HG03378 (cell line): ENCODE measurements at regions not wholly inside any gene's neighbourhood (a gene's known extent, or its start where the extent isn't known, plus 50 kb on each side); places are given as distances from the start of the nearest gene placed in this dataset.
"Not testable (repeated sequence)": the region's sequence is repeated elsewhere in the genome, so short reads cannot be mapped to it uniquely, and the experiment has no call there.

Source experiments
- ATAC-seq: cut with Tn5 transposase; IDR thresholded peaks from one replicate; pipeline ENCODE4 v1.9.1; 2021; ENCODE audit warnings: mild to moderate bottlenecking, moderate library complexity; ENCODE audit not compliant: unreplicated experiment

DNA sequence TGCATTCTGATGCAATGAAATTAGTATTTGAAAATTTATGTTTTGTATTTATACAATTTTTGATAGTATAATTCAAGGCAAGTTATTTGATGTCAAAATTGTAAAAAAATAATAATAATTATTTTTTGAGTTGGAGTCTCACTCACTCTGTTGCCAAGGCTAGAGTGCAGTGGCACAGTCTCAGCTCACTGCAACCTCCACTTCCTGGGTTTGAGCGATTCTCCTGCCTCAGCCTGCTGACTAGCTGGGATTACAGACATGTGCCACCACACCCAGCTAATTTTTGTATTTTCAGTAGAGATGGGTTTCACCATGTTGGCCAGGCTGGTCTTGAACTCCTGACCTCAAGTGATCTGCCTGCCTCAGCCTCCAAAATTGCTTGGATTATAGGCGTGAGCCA, 342.4 kb upstream of the ARPP21 start:
- not testable (repeated sequence) for ATAC-seq

DNA sequence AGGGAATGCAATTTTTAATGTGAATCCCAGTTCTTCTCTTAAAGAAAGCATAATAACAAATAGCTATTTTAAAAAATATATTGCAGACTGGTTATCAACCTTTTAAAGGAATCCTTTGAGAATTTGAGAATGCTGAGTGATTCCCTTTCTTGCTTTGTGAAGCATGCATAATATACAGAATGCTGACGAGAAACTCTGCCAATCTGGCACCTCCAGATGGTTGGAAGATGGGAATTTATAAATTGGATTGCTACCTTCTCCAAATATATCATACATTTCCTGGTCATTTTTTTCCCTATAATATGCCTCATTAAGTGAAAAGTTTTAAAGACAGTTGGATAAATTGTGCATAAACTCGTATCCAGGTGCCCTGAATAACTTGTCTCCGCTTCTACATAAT, 333.9 kb upstream of the ARPP21 start:
- no peak for ATAC-seq

DNA sequence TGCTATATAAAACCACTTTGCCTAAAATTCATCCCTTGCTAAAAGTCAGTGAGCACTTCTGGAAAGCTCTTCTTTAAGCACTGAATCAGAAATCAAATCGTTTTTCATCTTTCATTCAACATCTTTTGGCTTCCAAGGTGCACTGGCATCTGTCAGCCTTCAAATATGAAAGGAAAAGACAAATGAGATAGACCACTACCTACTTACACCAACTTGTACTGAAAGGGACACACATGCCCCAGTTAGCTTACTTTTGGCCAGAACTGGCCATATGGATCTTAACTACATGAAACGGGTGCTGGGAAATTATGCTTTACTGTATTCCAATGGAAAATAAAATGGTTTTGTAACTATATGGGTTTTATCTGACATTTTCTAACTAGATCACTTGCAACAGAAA, 332.0 kb upstream of the ARPP21 start:
- ATAC-seq: no peak

DNA sequence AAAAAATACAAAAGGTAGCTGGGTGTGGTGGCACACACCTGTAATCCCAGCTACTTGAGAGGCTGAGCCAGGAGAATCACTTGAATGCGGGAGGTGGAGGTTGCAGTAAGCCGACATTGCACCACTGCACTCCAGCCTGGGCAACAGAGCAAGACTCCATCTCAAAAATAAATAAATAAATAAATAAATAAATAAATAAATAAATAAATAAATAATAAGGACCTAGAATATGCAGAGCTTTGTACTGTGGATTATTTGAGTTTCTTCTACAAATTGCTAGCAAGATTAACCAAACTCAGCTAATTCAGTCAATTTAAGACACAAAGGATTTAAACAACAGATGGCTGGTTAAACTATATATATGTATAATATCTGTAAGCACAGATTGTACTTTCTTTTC, 322.5 kb upstream of the ARPP21 start:
- ATAC-seq: not testable (repeated sequence)

DNA sequence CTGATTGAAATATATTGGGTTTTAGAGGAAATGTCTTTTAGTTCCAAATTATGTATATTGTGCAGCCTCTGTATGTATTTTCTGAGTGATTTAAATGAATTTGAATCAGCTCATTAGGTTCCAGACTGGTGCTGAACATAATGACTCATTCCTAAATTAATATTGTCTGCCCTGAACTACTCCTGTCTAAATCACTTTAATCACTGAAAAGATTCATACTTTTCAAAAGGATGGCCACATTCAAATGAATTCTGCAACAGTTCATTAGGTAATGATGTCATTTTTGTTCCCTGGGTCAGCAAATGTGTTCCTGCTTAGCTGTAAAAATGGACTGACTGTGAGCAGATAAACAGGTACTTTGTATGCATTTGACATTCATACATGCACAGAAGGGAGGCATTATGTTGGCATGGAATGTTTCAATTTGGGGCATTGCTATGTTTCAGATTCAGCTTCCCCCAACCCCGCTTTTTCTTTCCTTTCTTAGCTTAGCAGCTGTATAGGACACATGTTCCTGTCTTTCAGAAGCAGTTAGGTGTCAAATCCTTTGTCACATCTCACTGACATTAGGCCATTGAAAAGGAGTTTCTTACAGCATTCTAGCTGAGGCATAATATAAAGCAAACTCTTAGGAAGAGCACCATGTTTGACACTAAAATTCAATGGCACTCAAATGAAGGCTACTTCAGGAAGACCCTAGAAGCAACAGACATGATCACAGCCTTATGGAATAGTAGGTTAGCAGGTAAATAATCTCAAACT, 318.5 kb upstream of the ARPP21 start:
- no peak for ATAC-seq

DNA sequence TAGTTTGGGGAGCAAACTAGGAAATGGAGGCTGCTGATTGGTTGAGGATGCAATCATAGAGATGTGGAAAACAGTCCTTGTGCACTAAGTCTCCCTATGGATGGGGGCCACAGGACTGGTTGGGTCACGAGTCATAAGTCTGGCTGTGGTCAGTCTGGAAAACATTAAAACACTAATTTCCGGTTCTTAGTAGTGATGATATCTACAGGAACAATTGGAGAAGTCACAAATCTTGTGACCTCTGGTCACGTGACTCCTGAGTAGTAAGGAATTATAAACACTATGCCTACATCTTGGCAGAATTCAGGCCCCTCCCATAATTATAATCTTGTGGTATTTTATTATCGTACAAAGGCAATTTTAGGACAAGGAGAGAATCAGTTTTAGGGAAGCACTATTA, 317.3 kb upstream of the ARPP21 start:
- no peak for ATAC-seq

DNA sequence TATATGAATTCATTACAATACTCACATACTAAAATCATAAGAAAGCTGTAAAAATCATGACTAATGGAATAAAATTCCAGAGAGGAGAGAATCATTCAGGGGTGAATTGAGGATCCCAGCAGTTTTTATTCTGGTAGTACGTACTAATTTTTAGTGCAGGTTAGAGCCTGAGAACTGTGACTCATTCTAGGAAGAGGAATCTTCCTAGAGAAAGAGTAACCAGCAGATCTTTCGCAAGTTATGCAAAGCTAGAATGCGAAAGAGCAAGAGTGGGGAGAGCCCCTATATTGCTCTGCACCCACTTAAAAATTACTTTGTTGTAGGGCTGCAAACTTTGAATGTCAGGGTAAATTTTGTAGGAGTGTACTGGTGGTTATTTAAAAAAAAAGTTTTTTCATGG, 303.6 kb upstream of the ARPP21 start:
- ATAC-seq: no peak

DNA sequence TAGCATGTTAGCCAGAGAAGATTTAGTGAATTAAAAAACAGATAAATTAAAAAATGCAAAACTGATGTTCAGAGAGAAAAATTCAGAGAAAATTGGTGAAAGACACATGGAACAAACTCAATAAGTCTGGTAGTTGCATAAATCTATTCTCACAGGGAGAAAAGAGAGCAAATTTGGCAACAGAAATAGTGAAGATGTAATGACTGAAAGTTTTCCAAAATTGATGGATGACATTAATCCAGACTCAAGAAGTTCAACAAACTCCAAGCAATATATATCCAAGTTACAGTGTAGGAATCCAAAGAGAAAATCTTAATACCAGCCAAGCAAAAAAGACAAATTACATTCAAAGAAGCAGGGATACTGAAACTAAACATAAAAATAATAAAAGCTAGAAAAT, 302.7 kb upstream of the ARPP21 start:
- ATAC-seq: no peak

DNA sequence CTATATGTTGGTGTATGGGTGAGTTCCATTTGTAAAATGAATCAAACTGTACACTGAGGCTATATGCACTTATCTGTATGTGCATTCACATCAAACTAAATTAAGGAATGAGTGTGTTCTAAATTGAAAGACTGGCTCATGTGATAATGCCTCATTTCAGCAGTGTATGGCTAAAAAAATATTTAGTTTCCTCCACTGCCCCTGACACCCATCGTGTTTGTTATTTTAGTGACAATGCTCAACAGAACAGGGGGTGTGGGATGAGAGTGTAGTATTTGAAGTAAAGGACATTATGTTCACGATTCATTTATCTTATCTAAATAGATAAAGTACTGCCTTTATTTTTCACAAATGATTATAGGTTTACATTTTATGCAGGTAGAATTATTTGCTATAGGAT, 301.1 kb upstream of the ARPP21 start:
- ATAC-seq: no peak

DNA sequence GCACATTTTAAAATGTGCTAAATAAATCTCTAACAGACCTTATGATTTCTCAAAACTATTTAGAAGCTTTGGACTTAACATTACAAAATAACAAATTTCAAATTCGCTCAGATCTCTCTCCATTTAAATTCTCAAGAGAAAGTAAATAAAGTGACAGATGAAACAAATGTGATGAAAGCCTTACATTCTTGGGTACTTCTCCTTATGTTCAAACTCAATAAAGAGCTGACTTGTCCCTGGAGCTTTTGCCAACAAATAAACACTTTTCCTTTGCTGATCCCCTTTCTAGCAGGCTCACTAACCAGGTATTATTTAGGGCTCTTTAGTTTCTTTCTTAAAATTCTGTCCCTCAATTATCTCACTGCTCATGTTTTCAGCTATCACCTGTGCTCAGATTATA, 259.1 kb upstream of the ARPP21 start:
- no peak for ATAC-seq

DNA sequence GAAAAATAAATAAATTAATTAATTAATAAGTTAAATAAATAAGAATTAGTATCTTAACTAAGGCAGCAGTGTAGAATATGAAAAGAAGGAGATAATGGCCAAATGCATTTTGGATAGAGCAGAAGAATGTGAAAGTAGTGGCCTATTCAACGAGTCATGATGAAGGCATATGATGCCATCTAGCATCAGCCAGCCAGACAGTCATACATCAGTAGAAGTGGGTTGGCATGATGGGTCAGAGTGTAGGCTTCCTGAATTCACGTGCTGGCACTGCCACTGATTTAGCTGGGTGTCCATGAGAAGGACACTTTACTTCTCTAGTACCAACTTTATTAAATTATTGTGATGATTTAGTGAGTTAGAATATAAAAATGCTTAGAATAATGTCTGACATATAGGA, 256.1 kb upstream of the ARPP21 start:
- ATAC-seq: no peak

DNA sequence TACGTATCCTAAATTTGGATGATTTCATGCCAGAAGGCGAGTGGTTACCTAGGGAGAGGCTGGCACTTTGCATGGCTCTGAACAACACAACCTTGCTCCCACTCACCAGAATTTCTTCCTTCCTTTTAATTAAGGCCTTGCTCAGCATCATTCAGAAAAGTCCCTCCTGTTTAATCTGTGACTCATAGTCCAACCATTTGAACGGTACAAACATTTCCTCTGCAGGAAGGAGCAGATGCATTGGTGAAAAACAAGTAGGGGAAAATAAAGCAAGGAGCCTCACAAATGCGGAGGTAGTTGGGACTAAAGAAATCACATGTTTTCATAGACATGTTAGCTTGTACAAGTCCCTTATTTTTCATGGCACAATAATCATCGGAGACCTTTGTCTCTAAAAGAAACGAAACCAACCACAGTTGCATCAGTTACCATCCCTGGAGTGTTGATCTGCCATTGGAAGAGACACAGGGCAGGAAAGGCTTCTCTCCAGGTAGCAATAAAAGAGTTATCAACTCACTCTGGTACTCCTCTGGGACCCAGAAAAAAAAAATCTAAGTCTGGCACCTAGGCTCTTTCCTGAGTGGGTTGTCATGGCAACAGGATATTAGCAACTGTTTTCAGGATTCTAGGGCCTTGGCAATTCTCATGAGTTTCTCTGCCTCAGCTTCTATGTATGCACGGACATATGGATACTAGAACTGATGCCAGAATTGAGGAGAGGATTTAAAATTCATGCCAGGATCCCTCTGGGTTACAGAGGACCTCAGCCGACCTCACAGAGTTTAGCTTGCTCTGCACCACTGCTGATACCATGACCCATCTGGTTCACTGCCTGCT, 255.4 kb upstream of the ARPP21 start:
- no peak for ATAC-seq

DNA sequence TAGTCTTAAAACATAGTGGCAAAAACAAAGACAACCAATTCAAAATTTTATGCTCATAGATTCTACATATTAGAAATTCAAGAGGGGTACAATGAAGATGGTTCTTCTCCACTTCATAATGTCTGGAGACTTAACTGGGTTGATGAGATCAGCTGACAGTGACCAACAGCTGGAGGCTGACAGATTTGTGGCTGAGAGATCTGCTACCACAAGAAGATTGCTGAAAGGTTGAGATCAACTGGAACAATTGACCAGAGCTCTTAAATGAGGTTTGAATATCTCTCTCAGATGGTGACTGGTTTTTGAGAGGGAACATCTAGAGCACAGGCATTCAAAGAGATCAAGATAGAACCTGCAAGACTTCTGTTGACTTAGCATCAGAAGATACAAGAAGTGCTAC, 254.1 kb upstream of the ARPP21 start:
- no peak for ATAC-seq

DNA sequence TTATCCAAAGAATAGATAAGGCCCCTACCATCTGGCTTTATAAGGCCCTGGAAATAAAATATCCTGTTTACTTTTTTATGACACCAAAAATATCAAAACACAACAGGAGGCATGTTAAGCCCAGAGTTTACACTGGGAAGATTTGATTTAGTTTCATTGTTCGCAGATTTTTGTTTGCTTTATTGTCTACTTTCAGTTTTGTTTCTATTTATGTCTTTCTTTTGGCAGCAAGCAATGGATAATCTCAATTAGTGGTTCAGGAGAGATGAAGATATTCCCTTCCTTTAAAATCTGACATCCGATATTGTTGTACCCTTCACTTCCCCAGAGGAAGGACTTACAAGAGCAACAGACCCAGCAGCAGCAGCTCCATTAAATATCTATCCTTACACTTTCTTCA, 249.4 kb upstream of the ARPP21 start:
- ATAC-seq: no peak

DNA sequence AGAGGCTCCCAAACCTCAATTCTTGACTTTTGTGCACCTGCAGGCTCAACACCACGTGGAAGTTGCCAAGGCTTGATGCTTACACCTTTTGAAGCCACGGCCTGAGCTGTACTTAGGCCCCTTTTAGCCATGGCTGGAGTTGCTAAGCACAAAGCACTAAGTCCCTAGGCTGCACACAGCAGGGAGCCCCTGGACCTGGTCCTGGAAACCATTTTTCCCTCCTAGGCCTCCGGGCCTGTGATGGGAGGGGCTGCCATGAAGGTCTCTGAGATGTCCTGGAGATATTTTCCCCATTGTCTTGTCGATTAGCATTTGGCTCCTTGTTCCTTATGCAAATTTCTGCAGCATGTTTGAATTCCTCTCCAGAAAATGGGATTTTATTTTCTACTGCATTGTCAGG, 247.1 kb upstream of the ARPP21 start:
- ATAC-seq: no peak

DNA sequence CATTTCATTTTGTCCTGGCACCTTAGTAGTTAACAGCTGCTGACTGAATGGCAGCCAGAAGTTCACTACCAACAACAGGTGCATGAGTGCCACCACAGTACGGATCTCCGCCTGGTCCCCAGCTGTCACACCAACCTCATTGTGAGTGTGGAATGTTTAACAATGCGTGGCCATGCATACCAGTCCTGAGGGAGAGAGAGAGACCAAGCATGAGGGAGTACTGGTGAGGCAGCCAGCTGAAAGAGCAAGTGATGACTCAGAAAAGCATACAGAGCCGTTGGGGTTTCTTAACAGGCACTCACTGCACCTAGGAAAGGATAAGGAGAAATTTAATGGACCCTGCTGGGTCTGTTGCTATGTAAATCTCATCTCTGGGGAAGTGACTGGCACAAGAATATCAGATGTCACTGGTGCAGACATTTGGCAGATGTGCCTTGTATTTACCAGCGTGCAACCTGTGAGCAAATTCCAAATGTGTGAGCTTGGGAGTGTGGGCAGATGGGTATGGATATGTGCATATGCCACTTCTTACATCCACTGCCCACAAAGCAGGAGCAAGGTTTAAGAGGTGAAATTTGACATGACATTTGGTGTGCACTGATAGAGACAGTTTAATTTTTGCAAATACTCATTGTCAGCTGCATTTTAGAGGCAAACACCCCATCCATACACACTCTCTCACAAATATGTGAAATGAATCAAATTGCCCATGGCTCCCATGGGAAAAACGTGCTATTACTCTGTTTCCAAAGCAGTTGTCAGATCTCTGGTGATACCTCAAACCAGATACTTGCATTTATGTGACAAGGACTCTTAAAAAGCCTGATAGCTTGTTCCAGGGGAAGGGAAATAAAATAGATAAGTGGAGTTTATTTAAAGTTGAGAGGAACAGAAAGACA, 245.2 kb upstream of the ARPP21 start:
- no peak for ATAC-seq

DNA sequence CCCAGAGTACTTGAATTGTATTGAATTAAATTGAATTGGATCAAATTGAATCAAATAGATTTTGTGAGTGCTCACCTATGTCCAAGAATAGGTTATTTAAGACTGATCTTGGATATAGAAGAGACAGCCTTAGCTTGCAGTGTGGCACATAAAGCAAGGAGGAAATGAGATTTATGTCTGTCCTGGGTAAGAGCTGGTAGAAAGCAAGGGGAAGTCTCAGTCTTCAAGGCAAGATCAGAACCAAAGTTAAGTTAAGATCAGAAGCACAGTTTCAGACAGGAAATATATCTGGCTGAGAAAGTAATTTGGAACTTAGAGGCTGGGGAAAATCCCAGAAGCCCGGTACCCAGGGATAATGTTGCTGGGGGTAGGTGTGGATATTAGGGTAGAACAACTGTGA, 244.4 kb upstream of the ARPP21 start:
- no peak for ATAC-seq

DNA sequence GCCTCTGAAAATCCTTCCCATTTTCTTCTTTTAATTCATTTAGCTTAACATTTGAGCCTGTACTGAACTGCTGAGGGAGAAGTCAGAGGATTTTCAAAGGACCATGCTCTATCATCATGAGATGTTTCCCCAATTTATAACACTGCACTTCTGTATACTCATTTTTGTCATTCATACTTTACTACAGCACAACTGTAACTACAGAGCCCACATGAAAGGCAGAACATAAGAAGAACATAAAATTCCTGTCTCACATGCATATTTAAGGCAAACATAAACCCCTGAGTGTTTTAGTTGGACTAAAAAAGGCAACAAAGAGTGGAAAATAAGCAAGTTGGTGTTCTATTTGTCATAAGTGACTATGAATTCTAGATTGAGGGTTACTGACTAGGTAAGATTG, 237.7 kb upstream of the ARPP21 start:
- no peak for ATAC-seq

DNA sequence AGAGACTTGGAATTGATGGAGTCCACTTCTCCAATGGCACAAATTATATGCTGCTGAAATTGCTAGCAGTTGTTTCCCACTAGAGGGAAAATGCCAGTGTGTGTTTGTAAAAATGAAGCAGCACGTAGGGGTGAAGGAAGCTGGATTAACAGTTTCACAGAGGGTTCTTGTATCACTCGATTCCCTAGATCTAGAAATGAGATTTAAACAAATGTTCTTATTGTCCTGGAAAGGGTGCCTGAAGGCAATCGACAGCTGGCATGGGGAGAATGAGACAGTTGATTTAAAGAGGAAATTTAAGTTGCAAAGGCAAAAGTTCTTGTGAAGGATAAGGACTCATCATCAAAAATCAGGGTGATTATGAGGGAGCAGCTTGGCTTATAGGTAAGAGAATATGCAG, 234.8 kb upstream of the ARPP21 start:
- ATAC-seq: no peak

DNA sequence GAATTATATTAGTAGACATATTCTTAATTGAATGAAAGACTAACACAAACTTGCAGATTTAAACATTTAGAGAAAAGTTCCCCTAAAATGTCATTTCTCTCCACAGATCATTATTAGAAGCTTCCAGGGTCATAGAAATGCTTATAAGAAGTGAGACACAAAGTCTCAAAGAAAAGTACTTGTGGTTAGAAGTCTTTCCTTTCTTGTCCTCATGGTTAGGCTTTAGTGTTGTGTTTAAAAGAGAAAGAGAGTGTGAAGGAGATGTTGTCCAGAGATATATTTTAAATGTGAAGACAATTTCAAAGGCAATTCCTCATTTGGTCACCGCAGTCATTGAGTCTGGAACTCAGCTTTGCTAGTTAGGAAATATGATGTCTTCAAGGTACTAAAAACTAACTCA, 230.4 kb upstream of the ARPP21 start:
- no peak for ATAC-seq

DNA sequence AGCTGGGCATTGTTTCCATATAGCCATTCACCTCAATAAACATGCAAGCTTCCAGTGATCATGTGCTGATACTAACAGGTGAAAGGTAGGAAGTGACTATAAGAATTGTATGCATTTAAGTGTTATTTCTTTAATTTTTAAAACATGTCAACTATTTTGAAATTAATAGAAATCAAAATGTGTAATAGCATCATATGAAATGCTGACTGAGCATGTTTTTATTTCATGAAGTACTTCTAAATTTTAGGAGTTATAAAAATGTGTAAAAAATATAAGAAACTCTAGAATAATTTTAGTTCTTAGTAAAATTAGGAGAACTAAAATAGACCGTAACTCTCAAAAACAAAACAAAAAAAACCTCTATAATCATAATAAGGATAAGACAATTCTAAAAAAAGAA, 229.3 kb upstream of the ARPP21 start:
- ATAC-seq: no peak
